ENCODE measurements at regions not wholly inside any gene's neighbourhood (a gene's known extent, or its start where the extent isn't known, plus 50 kb on each side); places are given as distances from the start of the nearest gene placed in this dataset.

DNA sequence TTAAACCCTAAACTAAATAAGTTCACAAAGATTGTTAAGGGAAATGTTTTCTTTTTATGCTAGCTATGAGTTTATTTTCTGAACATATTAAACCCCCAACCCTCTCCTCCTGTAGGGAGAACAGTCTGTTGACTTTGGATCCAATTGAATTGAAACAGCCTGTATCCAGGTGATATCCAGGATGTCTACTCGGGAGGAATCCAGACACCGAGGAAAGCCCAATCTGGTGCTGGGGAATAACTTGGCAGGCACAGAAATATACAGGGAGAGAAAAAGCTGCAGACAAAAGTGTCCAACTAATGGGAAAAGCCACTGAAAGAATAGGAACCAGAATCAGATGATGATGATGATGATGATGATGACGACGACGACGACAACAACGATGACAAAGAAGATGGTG is 93.9 kb upstream of the API5 start:
- POLR2A ChIA-PET, result interaction anchor here (0.5 kb wide), 1 partner anchor 408 kb away, joined by 3 read pairs; no protein-coding TSS in a partner anchor
- Histone ChIP-seq H3K4me2 (ENCODE audit: low read length) (no peak overlapping the region), H3K36me3 (ENCODE audit: insufficient read depth, low read length) (no peaks in the 10 kb centered on the region), H3K9me2 (ENCODE audit: insufficient read depth, low read length) (no peaks in the 10 kb centered on the region), H2AFZ (ENCODE audit: low read length) (no peak overlapping the region), H3K4me3 (ENCODE audit: low read depth, low read length, poor library complexity, severe bottlenecking) (no peak overlapping the region), H4K20me1 (ENCODE audit: insufficient read depth, low read length) (no peaks in the 10 kb centered on the region), H3K79me2 (ENCODE audit: insufficient read depth, low read depth, low read length) (no peaks in the 10 kb centered on the region), H3K4me1 (ENCODE audit: insufficient read depth, low read length, poor library complexity, severe bottlenecking) (no peaks in the 10 kb centered on the region), H3K27ac (ENCODE audit: low read depth, low read length, poor library complexity, severe bottlenecking) (no peak overlapping the region), H3K9me3 (ENCODE audit: low read length) (no peaks in the 10 kb centered on the region)
- BruUV-seq (replicated peaks), result no TSS peak
- DNase-seq (ENCODE audit: low spot score), result no peak
- no peak for TF ChIP-seq EZH2phosphoT487 (IDR thresholded peaks at IDR 0.05; ENCODE audit: borderline replicate concordance, low read depth, low read length)
- TF ChIP-seq, protein P1, sequence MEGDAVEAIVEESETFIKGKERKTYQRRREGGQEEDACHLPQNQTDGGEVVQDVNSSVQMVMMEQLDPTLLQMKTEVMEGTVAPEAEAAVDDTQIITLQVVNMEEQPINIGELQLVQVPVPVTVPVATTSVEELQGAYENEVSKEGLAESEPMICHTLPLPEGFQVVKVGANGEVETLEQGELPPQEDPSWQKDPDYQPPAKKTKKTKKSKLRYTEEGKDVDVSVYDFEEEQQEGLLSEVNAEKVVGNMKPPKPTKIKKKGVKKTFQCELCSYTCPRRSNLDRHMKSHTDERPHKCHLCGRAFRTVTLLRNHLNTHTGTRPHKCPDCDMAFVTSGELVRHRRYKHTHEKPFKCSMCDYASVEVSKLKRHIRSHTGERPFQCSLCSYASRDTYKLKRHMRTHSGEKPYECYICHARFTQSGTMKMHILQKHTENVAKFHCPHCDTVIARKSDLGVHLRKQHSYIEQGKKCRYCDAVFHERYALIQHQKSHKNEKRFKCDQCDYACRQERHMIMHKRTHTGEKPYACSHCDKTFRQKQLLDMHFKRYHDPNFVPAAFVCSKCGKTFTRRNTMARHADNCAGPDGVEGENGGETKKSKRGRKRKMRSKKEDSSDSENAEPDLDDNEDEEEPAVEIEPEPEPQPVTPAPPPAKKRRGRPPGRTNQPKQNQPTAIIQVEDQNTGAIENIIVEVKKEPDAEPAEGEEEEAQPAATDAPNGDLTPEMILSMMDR (conservative IDR thresholded peaks at IDR 0.05; ENCODE audit: low read length), result no peak
- CTCF ChIA-PET (ENCODE audit: unreplicated experiment), result no interaction called here
- intact Hi-C loops (cut with micrococcal nuclease; ENCODE audit: unreplicated experiment), result no loop called here

DNA sequence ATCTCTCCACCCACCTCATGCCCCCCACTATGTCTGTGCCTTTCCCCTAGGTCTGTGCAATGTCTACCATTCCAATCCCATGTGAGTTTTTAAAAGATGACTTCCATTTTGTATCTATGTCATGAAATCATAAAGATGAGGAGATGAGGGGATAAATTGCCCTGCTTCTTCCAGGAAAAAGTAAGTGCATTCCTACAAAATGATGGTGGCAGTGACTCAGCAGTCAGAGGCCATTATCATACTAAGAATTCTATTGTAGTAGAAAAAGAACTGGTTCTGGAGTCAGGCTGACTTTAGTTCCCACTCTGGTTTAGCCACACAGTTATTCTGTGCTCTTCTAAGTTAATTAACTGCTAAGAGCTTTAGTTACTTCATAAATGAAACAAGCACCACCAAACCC is 89.6 kb upstream of the API5 start:
- no peak overlapping the region for H3K4me3 ChIP-seq (ENCODE audit: low read depth, low read length, poor library complexity, severe bottlenecking)
- H3K36me3 ChIP-seq (ENCODE audit: insufficient read depth, low read length), result no peaks in the 10 kb centered on the region
- no peaks in the 10 kb centered on the region for H3K79me2 ChIP-seq (ENCODE audit: insufficient read depth, low read depth, low read length)
- H2AFZ ChIP-seq (ENCODE audit: low read length), result no peak overlapping the region
- no TSS peak for BruUV-seq (replicated peaks)
- H3K9me2 ChIP-seq (ENCODE audit: insufficient read depth, low read length), result no peaks in the 10 kb centered on the region
- intact Hi-C loops (cut with micrococcal nuclease; ENCODE audit: unreplicated experiment), result loop anchor here (10.0 kb wide), 1 partner anchor 63 kb away; no protein-coding TSS in a partner anchor
- H4K20me1 ChIP-seq (ENCODE audit: insufficient read depth, low read length), result no peaks in the 10 kb centered on the region
- ChIA-PET POLR2A (no interaction called here), CTCF (ENCODE audit: unreplicated experiment) (no interaction called here)
- no peak for DNase-seq (ENCODE audit: low spot score)
- no peaks in the 10 kb centered on the region for H3K4me1 ChIP-seq (ENCODE audit: insufficient read depth, low read length, poor library complexity, severe bottlenecking)
- H3K9me3 ChIP-seq (ENCODE audit: low read length), result no peaks in the 10 kb centered on the region
- TF ChIP-seq, protein P1 (conservative IDR thresholded peaks at IDR 0.05; ENCODE audit: low read length), result no peak
- TF ChIP-seq EZH2phosphoT487 (IDR thresholded peaks at IDR 0.05; ENCODE audit: borderline replicate concordance, low read depth, low read length), result no peak
- H3K27ac ChIP-seq (ENCODE audit: low read depth, low read length, poor library complexity, severe bottlenecking), result no peak overlapping the region
- H3K4me2 ChIP-seq (ENCODE audit: low read length), result no peak overlapping the region

DNA sequence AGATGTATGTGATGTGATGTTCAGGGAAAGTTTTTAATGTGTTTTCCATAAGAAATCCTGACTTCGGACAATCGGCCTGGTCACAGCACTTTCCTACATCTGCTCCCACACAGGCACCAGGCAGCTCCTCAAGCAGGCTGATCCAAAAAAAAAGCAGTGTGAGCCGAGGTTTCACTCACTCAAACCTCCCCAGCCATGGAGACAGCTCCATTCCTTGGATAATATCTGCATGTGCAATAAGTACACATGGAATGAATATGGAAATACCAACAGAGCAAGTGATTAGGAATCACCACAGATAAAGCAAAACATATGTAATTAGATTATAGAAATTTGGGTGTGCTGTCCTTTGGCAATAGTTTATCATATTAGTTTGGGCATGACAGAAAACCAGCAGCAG is 88.8 kb upstream of the API5 start:
- Histone ChIP-seq H3K4me3 (ENCODE audit: low read depth, low read length, poor library complexity, severe bottlenecking) (no peak overlapping the region), H4K20me1 (ENCODE audit: insufficient read depth, low read length) (no peaks in the 10 kb centered on the region), H3K79me2 (ENCODE audit: insufficient read depth, low read depth, low read length) (no peaks in the 10 kb centered on the region), H2AFZ (ENCODE audit: low read length) (no peak overlapping the region), H3K27ac (ENCODE audit: low read depth, low read length, poor library complexity, severe bottlenecking) (no peak overlapping the region), H3K36me3 (ENCODE audit: insufficient read depth, low read length) (no peaks in the 10 kb centered on the region), H3K9me2 (ENCODE audit: insufficient read depth, low read length) (no peaks in the 10 kb centered on the region), H3K4me1 (ENCODE audit: insufficient read depth, low read length, poor library complexity, severe bottlenecking) (no peaks in the 10 kb centered on the region), H3K4me2 (ENCODE audit: low read length) (no peak overlapping the region), H3K9me3 (ENCODE audit: low read length) (no peaks in the 10 kb centered on the region)
- ChIA-PET POLR2A (interaction anchor here (0.7 kb wide), 1 partner anchor 666 kb away, joined by 4 read pairs; no protein-coding TSS in a partner anchor), CTCF (ENCODE audit: unreplicated experiment) (no interaction called here)
- BruUV-seq (replicated peaks), result no TSS peak
- intact Hi-C loops (cut with micrococcal nuclease; ENCODE audit: unreplicated experiment), result loop anchor here (10.0 kb wide), 1 partner anchor 62 kb away; no protein-coding TSS in a partner anchor
- TF ChIP-seq EZH2phosphoT487 (IDR thresholded peaks at IDR 0.05; ENCODE audit: borderline replicate concordance, low read depth, low read length), result no peak
- TF ChIP-seq, protein P1 (conservative IDR thresholded peaks at IDR 0.05; ENCODE audit: low read length), result no peak
- no peak for DNase-seq (ENCODE audit: low spot score)

Measured in OCI-LY7 (cell line).